ENCODE measurements at regions not wholly inside any gene's neighbourhood (a gene's known extent, or its start where the extent isn't known, plus 50 kb on each side); places are given as distances from the start of the nearest gene placed in this dataset.

GRCh38 chr4:37138019-37138653, 106.4 kb upstream of the NWD2 start:
- intact Hi-C loops (cut with DNase I) = no loop called here
- no peaks in the 10 kb centered on the region for H3K4me1 ChIP-seq
- no peaks in the 10 kb centered on the region for H3K27me3 ChIP-seq
- no peaks in the 10 kb centered on the region for H3K36me3 ChIP-seq
- DNase-seq (ENCODE audit: extremely low spot score in 2 of 2) = no peak
- no peaks in the 10 kb centered on the region for H3K9me3 ChIP-seq
- TF ChIP-seq POLR2A (IDR thresholded peaks at IDR 0.05) (no peak), CTCF (IDR thresholded peaks at IDR 0.05) (no peak), POLR2AphosphoS5 (IDR thresholded peaks at IDR 0.05; ENCODE audit: insufficient read depth in 1 of 2, low read depth in 1 of 2) (no peak)
- no peak overlapping the region for H3K4me3 ChIP-seq
- H3K27ac ChIP-seq = no peak overlapping the region

- no peak for DNase-seq (ENCODE audit: extremely low spot score in 2 of 2)
- Histone ChIP-seq H3K4me3 (no peak overlapping the region), H3K27me3 (no peaks in the 10 kb centered on the region), H3K9me3 (no peaks in the 10 kb centered on the region), H3K36me3 (no peaks in the 10 kb centered on the region), H3K4me1 (no peaks in the 10 kb centered on the region), H3K27ac (no peak overlapping the region)
- intact Hi-C loops (cut with DNase I) = no loop called here
- TF ChIP-seq POLR2A (IDR thresholded peaks at IDR 0.05) (no peak), POLR2AphosphoS5 (IDR thresholded peaks at IDR 0.05; ENCODE audit: insufficient read depth in 1 of 2, low read depth in 1 of 2) (no peak), CTCF (IDR thresholded peaks at IDR 0.05) (no peak)
Observed at GRCh38 chr4:37138789-37139188, 105.8 kb upstream of the NWD2 start.

GRCh38 chr4:37139987-37140386, 104.6 kb upstream of the NWD2 start:
- H3K27me3 ChIP-seq = no peaks in the 10 kb centered on the region
- DNase-seq (ENCODE audit: extremely low spot score in 2 of 2) = no peak
- no peak for TF ChIP-seq POLR2A (IDR thresholded peaks at IDR 0.05)
- no peak for TF ChIP-seq POLR2AphosphoS5 (IDR thresholded peaks at IDR 0.05; ENCODE audit: insufficient read depth in 1 of 2, low read depth in 1 of 2)
- TF ChIP-seq CTCF (IDR thresholded peaks at IDR 0.05) = no peak
- H3K4me3 ChIP-seq = no peak overlapping the region
- intact Hi-C loops (cut with DNase I) = no loop called here
- no peaks in the 10 kb centered on the region for H3K4me1 ChIP-seq
- no peak overlapping the region for H3K27ac ChIP-seq
- no peaks in the 10 kb centered on the region for H3K9me3 ChIP-seq
- H3K36me3 ChIP-seq = no peaks in the 10 kb centered on the region

GRCh38 chr4:37146260-37146659, 98.3 kb upstream of the NWD2 start:
- H3K4me1 ChIP-seq = no peaks in the 10 kb centered on the region
- H3K36me3 ChIP-seq = no peaks in the 10 kb centered on the region
- no peak for DNase-seq (ENCODE audit: extremely low spot score in 2 of 2)
- intact Hi-C loops (cut with DNase I) = no loop called here
- no peak for TF ChIP-seq POLR2AphosphoS5 (IDR thresholded peaks at IDR 0.05; ENCODE audit: insufficient read depth in 1 of 2, low read depth in 1 of 2)
- no peaks in the 10 kb centered on the region for H3K9me3 ChIP-seq
- H3K4me3 ChIP-seq = no peak overlapping the region
- H3K27me3 ChIP-seq = no peaks in the 10 kb centered on the region
- H3K27ac ChIP-seq = no peak overlapping the region

GRCh38 chr4:37157476-37158167, 86.9 kb upstream of the NWD2 start:
- H3K4me3 ChIP-seq = no peak overlapping the region
- no peaks in the 10 kb centered on the region for H3K36me3 ChIP-seq
- no peak for TF ChIP-seq CTCF (IDR thresholded peaks at IDR 0.05)
- DNase-seq (ENCODE audit: extremely low spot score in 2 of 2) = no peak
- intact Hi-C loops (cut with DNase I) = no loop called here
- H3K27me3 ChIP-seq = no peaks in the 10 kb centered on the region
- no peaks in the 10 kb centered on the region for H3K9me3 ChIP-seq
- H3K27ac ChIP-seq = no peak overlapping the region
- H3K4me1 ChIP-seq = no peaks in the 10 kb centered on the region
